AG04450 (cell line): ENCODE measurements at regions not wholly inside any gene's neighbourhood (a gene's known extent, or its start where the extent isn't known, plus 50 kb on each side); places are given as distances from the start of the nearest gene placed in this dataset.

Experiments
- CTCF ChIA-PET: fragments of 300-600, 350-600 bp; formaldehyde crosslinking; extraction: SDS; loops from one replicate; lab custom pipeline; 2022; ENCODE audit warnings: antibody characterized with exemption, inconsistent platforms; lab: Charles Lee
- POLR2A ChIA-PET: fragments of 350-600 bp; formaldehyde crosslinking; extraction: SDS; loops from one replicate; lab custom pipeline; 2021; ENCODE audit warnings: antibody characterized with exemption, inconsistent platforms; lab: Yijun Ruan, JAX
- DNase-seq: peaks from one replicate; pipeline ENCODE4 v3.0.0-alpha.2; 2011; ENCODE audit warnings: low read depth, low spot score
- H3K27ac ChIP-seq: one replicate; pipeline ENCODE4 v1.5.1; 2012; ENCODE audit warnings: low read depth, low read length, control low read depth
- H3K27me3 ChIP-seq: one replicate; pipeline ENCODE4 v1.6.0; 2012; ENCODE audit warnings: low read length; ENCODE audit not compliant: control insufficient read depth, insufficient read depth
- H3K4me3 ChIP-seq: 2 replicates; pipeline ENCODE4 v1.5.1; 2011; ENCODE audit warnings: mild to moderate bottlenecking, low read depth, low read length, control low read depth
- H3K9me3 ChIP-seq: 2 replicates; pipeline ENCODE4 v1.5.1; 2012; ENCODE audit warnings: low read length; ENCODE audit not compliant: control insufficient read depth, insufficient read depth
- CTCF ChIP-seq: IDR thresholded peaks from 2 replicates; pipeline ENCODE4 v1.5.1; 2011; ENCODE audit warnings: low read depth, low read length, control low read depth, inconsistent platforms

- Histone ChIP-seq H3K9me3 (peaks cover 57% of the 10 kb centered on the region), H3K4me3 (no peak overlapping the region), H3K27ac (no peak overlapping the region), H3K27me3 (no peaks in the 10 kb centered on the region)
- CTCF ChIA-PET, result no interaction called here
- no peak for TF ChIP-seq CTCF
- no peak for DNase-seq
- POLR2A ChIA-PET, result no interaction called here
Measured at GRCh38 chr18:78703291-78703690, 276.3 kb upstream of the SALL3 start.

DNA sequence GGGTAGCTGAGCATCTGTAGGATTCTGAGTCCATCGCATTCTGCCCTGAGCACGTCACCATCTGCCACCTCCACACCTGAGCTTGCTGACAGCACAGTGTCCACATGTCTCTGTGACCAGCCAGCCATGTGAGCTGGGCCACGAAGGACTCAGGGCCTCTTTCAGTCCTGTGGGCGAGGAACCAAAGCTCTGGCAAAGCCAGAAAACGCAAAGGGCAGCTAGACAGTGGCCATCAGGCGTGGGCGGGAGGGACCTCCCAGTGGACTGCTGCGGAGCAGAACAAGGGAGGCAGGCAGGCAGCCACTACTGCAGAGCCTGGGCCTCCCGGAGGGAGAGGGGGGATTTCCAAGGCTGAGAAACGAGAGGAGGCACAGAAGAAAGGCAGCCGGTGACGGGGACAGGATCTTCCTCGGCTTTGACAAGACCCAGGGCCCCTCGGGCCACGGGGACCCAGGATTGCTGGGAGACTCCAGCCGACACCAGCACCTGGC, 274.6 kb upstream of the SALL3 start:
- Histone ChIP-seq H3K27me3 (no peaks in the 10 kb centered on the region), H3K27ac (no peak overlapping the region), H3K4me3 (no peak overlapping the region), H3K9me3 (peaks cover 56% of the 10 kb centered on the region)
- ChIA-PET POLR2A (no interaction called here), CTCF (no interaction called here)
- DNase-seq, result no peak
- no peak for TF ChIP-seq CTCF

DNA sequence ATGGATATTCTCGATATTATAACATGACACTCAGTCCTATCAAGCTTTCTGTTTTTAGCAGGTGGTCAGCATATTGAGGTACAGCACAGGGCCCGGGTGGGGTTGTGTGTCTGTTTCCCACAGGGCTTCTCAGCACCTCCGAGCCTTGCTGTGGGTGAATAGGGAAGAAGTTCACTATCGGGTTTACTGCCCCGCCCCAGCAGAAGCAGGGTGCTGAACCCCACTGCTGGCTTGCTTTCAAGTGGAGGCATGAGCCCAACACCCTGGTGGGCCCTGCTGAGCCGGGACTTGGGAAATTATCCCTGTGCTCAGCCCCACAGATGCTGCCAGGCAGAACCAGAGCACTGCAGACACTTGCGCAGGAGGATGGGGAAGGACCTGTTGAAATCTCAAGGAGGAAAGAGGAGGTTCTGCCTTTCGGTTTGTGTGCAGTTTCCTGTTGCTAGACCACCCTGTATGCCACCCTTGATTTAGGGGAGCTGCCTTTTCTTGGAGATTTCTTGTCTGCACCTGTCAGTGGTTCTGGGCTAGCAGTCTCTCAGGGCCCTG, 270.3 kb upstream of the SALL3 start:
- H3K9me3 ChIP-seq, result peaks cover 67% of the 10 kb centered on the region
- ChIA-PET POLR2A (no interaction called here), CTCF (no interaction called here)
- no peak overlapping the region for H3K4me3 ChIP-seq
- no peak for DNase-seq
- H3K27ac ChIP-seq, result no peak overlapping the region
- no peaks in the 10 kb centered on the region for H3K27me3 ChIP-seq
- TF ChIP-seq CTCF, result no peak

GRCh38 chr18:78711316-78711715, 268.3 kb upstream of the SALL3 start:
- H3K27me3 ChIP-seq, result no peaks in the 10 kb centered on the region
- H3K9me3 ChIP-seq, result peaks cover 61% of the 10 kb centered on the region
- ChIA-PET POLR2A (no interaction called here), CTCF (no interaction called here)
- no peak overlapping the region for H3K4me3 ChIP-seq
- H3K27ac ChIP-seq, result no peak overlapping the region
- no peak for TF ChIP-seq CTCF
- DNase-seq, result no peak

- POLR2A ChIA-PET, result no interaction called here
- TF ChIP-seq CTCF, result no peak
- no peak for DNase-seq
- Histone ChIP-seq H3K27ac (no peak overlapping the region), H3K4me3 (no peak overlapping the region), H3K9me3 (peaks cover 62% of the 10 kb centered on the region), H3K27me3 (no peaks in the 10 kb centered on the region)
- CTCF ChIA-PET, result no interaction called here
Measured at GRCh38 chr18:78711971-78712370, 267.6 kb upstream of the SALL3 start.
